Motor neuron (in vitro differentiated cells): ENCODE measurements at regions not wholly inside any gene's neighbourhood (a gene's known extent, or its start where the extent isn't known, plus 50 kb on each side); places are given as distances from the start of the nearest gene placed in this dataset.

ENCODE experiments used
- ATAC-seq, 8 experiments: fragments of 200-7000 bp; cut with Tn5 transposase; replicated peaks in 6 of 8; 2 replicates each; pipeline ENCODE4 v1.8.0; 2021; ENCODE audit warnings: mild to moderate bottlenecking in 8 of 8, moderate library complexity in 8 of 8
- H3K27ac ChIP-seq, 2 donors: fragments of 250-450 bp; sonication (Bioruptor Pico); 2 replicates each; pipeline ENCODE4 v1.9.0; 2021; ENCODE audit warnings: antibody characterized with exemption in 2 of 2, mild to moderate bottlenecking in 2 of 2, moderate library complexity in 1 of 2
- H3K4me1 ChIP-seq, 2 donors: fragments of 250-450 bp; sonication (Bioruptor Pico); replicated peaks in 1 of 2; 2 replicates each; pipeline ENCODE4 v1.6.1; 2021; ENCODE audit warnings: antibody characterized with exemption in 2 of 2, mild to moderate bottlenecking in 2 of 2, moderate library complexity in 1 of 2
- H3K4me3 ChIP-seq, 5 donors: fragments of 250-450 bp; sonication (Bioruptor Pico); 2 replicates each; pipeline ENCODE4 v1.9.0; 2021; ENCODE audit warnings: antibody characterized with exemption in 5 of 5, mild to moderate bottlenecking in 5 of 5, moderate library complexity in 4 of 5
- WGBS, 10 experiments: fragments of 450-650 bp; shearing (Covaris generic); methylation state at CpG; one replicate each; pipeline ENCODE4 v1.0.0; 2022; 5-methylcytosine and 5-hydroxymethylcytosine counted together
- in situ Hi-C, 9 experiments: fragments of 400-800 bp; cut with MboI; loops; one replicate each; pipeline ENCODE4 v1.15.0; 2021; ENCODE audit warnings: low sequenced_read_pairs in 9 of 9, low pct_unique_long_range_greater_than_20kb in 2 of 9; ENCODE audit not compliant: unreplicated experiment in 9 of 9

- ATAC-seq, result no peak
- in situ Hi-C loops, result no loop called here
- WGBS, 10 experiments, result 36 to 100% (median 88%) methylated on average over 1 to 7 of the region's 11 CpGs
- H3K4me3 ChIP-seq, result no peak overlapping the region
- H3K27ac ChIP-seq, result no peak overlapping the region
- no peaks in the 10 kb centered on the region for H3K4me1 ChIP-seq
These were observed 216.2 kb downstream of the IRS2 start for GRCh38 chr13:109569958-109570711.

GRCh38 chr13:109568339-109568818, 218.0 kb downstream of the IRS2 start:
- no peak for ATAC-seq
- H3K4me3 ChIP-seq, result no peak overlapping the region
- WGBS, 10 experiments, result 0 to 100% (median 81%) methylated on average over 2 to 4 of the region's 4 CpGs; no CpG with 5 or more reads in 1 of the 10 experiments
- no peak overlapping the region for H3K27ac ChIP-seq
- in situ Hi-C loops, result no loop called here
- no peaks in the 10 kb centered on the region for H3K4me1 ChIP-seq

GRCh38 chr13:109567315-109567714, 219.1 kb downstream of the IRS2 start:
- no peak for ATAC-seq
- WGBS, 10 experiments, result 0 to 100% (median 92%) methylated on average over 2 of the region's 2 CpGs; no CpG with 5 or more reads in 1 of the 10 experiments
- in situ Hi-C loops, result no loop called here

GRCh38 chr13:109565877-109566276, 220.5 kb downstream of the IRS2 start:
- H3K4me3 ChIP-seq, result no peak overlapping the region
- WGBS, 10 experiments, result 8 to 100% (median 81%) methylated on average over 1 to 6 of the region's 7 CpGs; no CpG with 5 or more reads in 1 of the 10 experiments
- ATAC-seq, result no peak
- H3K4me1 ChIP-seq, result no peaks in the 10 kb centered on the region
- H3K27ac ChIP-seq, result no peak overlapping the region
- in situ Hi-C loops, result no loop called here

More at GRCh38 chr13:109567315-109567714, 219.1 kb downstream of the IRS2 start:
- no peak overlapping the region for H3K27ac ChIP-seq
- no peak overlapping the region for H3K4me3 ChIP-seq
- no peaks in the 10 kb centered on the region for H3K4me1 ChIP-seq

- H3K27ac ChIP-seq, result peak overlapping the region in 1 of 2 donors; percentile 7
- in situ Hi-C loops, result no loop called here
- peaks cover 38 to 45% of the 10 kb centered on the region in 2 donors for H3K4me1 ChIP-seq
- peak; percentile 83 to 99 (median 98) for ATAC-seq
- WGBS, 10 experiments, result 8 to 50% (median 29%) methylated on average over 1 to 3 of the region's 3 CpGs; no CpG with 5 or more reads in 3 of the 10 experiments
- no peak overlapping the region for H3K4me3 ChIP-seq
These were observed 238.0 kb downstream of the IRS2 start for GRCh38 chr13:109548374-109548773.

- peak in 2 of 8 experiments; percentile 7 to 15 for ATAC-seq
- Histone ChIP-seq H3K4me3 (no peak overlapping the region), H3K4me1 (peaks cover 38 to 45% of the 10 kb centered on the region in 2 donors), H3K27ac (peak overlapping the region in 1 of 2 donors; percentile 7)
- 54 to 87% (median 79%) methylated on average over 3 to 5 of the region's 5 CpGs; no CpG with 5 or more reads in 2 of the 10 experiments for WGBS, 10 experiments
- in situ Hi-C loops, result no loop called here
These were observed 238.4 kb downstream of the IRS2 start for GRCh38 chr13:109547942-109548341.

GRCh38 chr13:109545931-109546330, 240.5 kb downstream of the IRS2 start:
- ATAC-seq, result peak in 5 of 8 experiments; percentile 31 to 68 (median 63)
- H3K4me3 ChIP-seq, result no peak overlapping the region
- 0 to 89% (median 25%) methylated on average over 1 to 6 of the region's 6 CpGs for WGBS, 10 experiments
- no peak overlapping the region for H3K27ac ChIP-seq
- peaks cover 33 to 38% of the 10 kb centered on the region in 2 donors for H3K4me1 ChIP-seq
- in situ Hi-C loops, result no loop called here

- WGBS, 10 experiments, result 0 to 100% (median 79%) methylated on average over 1 to 2 of the region's 3 CpGs; no CpG with 5 or more reads in 3 of the 10 experiments
- in situ Hi-C loops, result no loop called here
- no peak for ATAC-seq
- Histone ChIP-seq H3K4me3 (no peak overlapping the region), H3K4me1 (peaks cover 8 to 20% of the 10 kb centered on the region in 2 donors), H3K27ac (no peak overlapping the region)
These were observed 245.3 kb downstream of the IRS2 start for GRCh38 chr13:109541081-109541480.

GRCh38 chr13:109537584-109537983, 248.8 kb downstream of the IRS2 start:
- no peak overlapping the region for H3K4me3 ChIP-seq
- WGBS, 10 experiments, result 27 to 100% (median 84%) methylated on average over 3 to 12 of the region's 12 CpGs; no CpG with 5 or more reads in 1 of the 10 experiments
- ATAC-seq, result peak in 1 of 8 experiments; percentile 62
- no peak overlapping the region for H3K27ac ChIP-seq
- in situ Hi-C loops, result no loop called here
- peaks cover 0 to 16% of the 10 kb centered on the region in 2 donors for H3K4me1 ChIP-seq

GRCh38 chr13:109533350-109533749, 253.0 kb downstream of the IRS2 start:
- in situ Hi-C loops, result no loop called here
- no peak for ATAC-seq

GRCh38 chr13:109529964-109530363, 256.4 kb downstream of the IRS2 start:
- 4 to 91% (median 82%) methylated on average over 1 to 5 of the region's 5 CpGs; no CpG with 5 or more reads in 2 of the 10 experiments for WGBS, 10 experiments
- H3K4me1 ChIP-seq, result peaks cover 0 to 6% of the 10 kb centered on the region in 2 donors
- in situ Hi-C loops, result no loop called here
- ATAC-seq, result no peak
- H3K27ac ChIP-seq, result no peak overlapping the region
- H3K4me3 ChIP-seq, result no peak overlapping the region

More at GRCh38 chr13:109533350-109533749, 253.0 kb downstream of the IRS2 start:
- WGBS, 10 experiments, result 18 to 100% (median 90%) methylated on average over 1 to 11 of the region's 11 CpGs; no CpG with 5 or more reads in 2 of the 10 experiments
- no peak overlapping the region for H3K27ac ChIP-seq
- H3K4me1 ChIP-seq, result peaks cover 0 to 16% of the 10 kb centered on the region in 2 donors
- H3K4me3 ChIP-seq, result no peak overlapping the region

- H3K4me1 ChIP-seq, result no peaks in the 10 kb centered on the region
- no peak for ATAC-seq
- H3K27ac ChIP-seq, result no peak overlapping the region
- WGBS, 10 experiments, result 65 to 100% (median 95%) methylated on average over 1 to 20 of the region's 21 CpGs; no CpG with 5 or more reads in 4 of the 10 experiments
- H3K4me3 ChIP-seq, result no peak overlapping the region
- in situ Hi-C loops, result no loop called here
These were observed 264.7 kb downstream of the IRS2 start for GRCh38 chr13:109521719-109522118.

- no peak overlapping the region for H3K27ac ChIP-seq
- no peak overlapping the region for H3K4me3 ChIP-seq
- in situ Hi-C loops, result no loop called here
- peaks cover 0 to 8% of the 10 kb centered on the region in 2 donors for H3K4me1 ChIP-seq
- ATAC-seq, result peak in 2 of 8 experiments; percentile 45 to 57
These were observed 268.9 kb downstream of the IRS2 start for GRCh38 chr13:109517517-109517916.
